ENCODE measurements at regions not wholly inside any gene's neighbourhood (a gene's known extent, or its start where the extent isn't known, plus 50 kb on each side); places are given as distances from the start of the nearest gene placed in this dataset.

DNA sequence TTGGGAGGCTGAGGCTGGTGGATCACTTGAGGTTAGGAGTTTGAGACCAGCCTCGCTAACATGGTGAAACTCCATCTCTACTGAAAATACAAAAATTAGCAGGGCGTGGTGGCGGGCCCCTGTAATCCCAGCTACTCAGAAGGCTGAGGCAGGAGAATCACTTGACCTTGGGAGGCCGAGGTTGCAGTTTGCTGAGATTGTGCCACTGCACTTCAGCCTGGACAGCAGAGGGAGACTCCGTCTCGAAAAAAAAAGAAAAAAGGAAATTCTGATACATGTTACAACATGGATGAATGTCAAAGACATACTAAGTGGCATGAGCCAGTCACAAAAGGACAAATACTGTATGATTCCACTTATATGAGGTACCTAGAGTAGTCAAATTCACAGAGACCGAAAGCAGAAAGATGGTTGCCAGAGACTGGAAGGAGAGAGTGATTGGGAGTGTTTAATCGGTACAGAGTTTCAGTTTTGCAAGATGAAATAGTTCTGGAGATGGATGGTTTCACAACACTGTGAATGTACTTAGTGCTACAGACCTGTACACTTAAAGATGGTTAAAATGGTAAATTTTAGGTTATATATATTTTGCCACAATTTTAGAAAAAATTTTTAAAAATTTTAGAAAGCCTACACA, 92.3 kb downstream of the BLID start:
- no peak for TF ChIP-seq POLR2AphosphoS5 (IDR thresholded peaks at IDR 0.05; ENCODE audit: borderline replicate concordance, low read depth, low read length)
- TF ChIP-seq EZH2 (IDR thresholded peaks at IDR 0.05): no peak
- no peak for TF ChIP-seq FOXP2 (optimal IDR thresholded peaks at IDR 0.05; ENCODE audit: control extremely low read depth, extremely low read length, insufficient read depth)

All from SK-N-MC (cell line).